ENCODE measurements at regions not wholly inside any gene's neighbourhood (a gene's known extent, or its start where the extent isn't known, plus 50 kb on each side); places are given as distances from the start of the nearest gene placed in this dataset.

- Histone ChIP-seq H3K4me1 (ENCODE audit: low read length) (no peaks in the 10 kb centered on the region), H3K4me2 (ENCODE audit: low read depth, low read length) (no peak overlapping the region), H4K20me1 (ENCODE audit: insufficient read depth, low read length) (no peaks in the 10 kb centered on the region), H3K9me3 (replicated peaks; ENCODE audit: insufficient read depth, low read length) (no peaks in the 10 kb centered on the region), H3K9me2 (replicated peaks; ENCODE audit: insufficient read depth, low read length) (no peaks in the 10 kb centered on the region), H2AFZ (ENCODE audit: low read length) (no peak overlapping the region), H3K27ac (ENCODE audit: low read length) (no peak overlapping the region), H3K36me3 (replicated peaks; ENCODE audit: insufficient read depth, low read length) (no peaks in the 10 kb centered on the region), H3F3A (ENCODE audit: insufficient read depth, low read length) (no peaks in the 10 kb centered on the region), H3K79me2 (ENCODE audit: low read length) (no peaks in the 10 kb centered on the region), H3K4me3 (ENCODE audit: low read length) (no peak overlapping the region), H3K9ac (ENCODE audit: low read length) (no peak overlapping the region), H3K27me3 (replicated peaks; ENCODE audit: insufficient read depth, low read length) (no peaks in the 10 kb centered on the region)
- TF ChIP-seq, protein P1, sequence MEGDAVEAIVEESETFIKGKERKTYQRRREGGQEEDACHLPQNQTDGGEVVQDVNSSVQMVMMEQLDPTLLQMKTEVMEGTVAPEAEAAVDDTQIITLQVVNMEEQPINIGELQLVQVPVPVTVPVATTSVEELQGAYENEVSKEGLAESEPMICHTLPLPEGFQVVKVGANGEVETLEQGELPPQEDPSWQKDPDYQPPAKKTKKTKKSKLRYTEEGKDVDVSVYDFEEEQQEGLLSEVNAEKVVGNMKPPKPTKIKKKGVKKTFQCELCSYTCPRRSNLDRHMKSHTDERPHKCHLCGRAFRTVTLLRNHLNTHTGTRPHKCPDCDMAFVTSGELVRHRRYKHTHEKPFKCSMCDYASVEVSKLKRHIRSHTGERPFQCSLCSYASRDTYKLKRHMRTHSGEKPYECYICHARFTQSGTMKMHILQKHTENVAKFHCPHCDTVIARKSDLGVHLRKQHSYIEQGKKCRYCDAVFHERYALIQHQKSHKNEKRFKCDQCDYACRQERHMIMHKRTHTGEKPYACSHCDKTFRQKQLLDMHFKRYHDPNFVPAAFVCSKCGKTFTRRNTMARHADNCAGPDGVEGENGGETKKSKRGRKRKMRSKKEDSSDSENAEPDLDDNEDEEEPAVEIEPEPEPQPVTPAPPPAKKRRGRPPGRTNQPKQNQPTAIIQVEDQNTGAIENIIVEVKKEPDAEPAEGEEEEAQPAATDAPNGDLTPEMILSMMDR (IDR thresholded peaks at IDR 0.05; ENCODE audit: low read length) = no peak
- no peak for TF ChIP-seq EZH2phosphoT487 (IDR thresholded peaks at IDR 0.05; ENCODE audit: low read length)
- no peak for TF ChIP-seq EZH2 (optimal IDR thresholded peaks at IDR 0.05; ENCODE audit: low read depth, low read length)
- no peak for DNase-seq
These were observed 390.0 kb downstream of the ARL4A start for GRCh38 chr7:13077466-13077865.

GRCh38 chr7:13078105-13078504 lies 390.7 kb downstream of the ARL4A start:
- no peaks in the 10 kb centered on the region for H3K27me3 ChIP-seq (replicated peaks; ENCODE audit: insufficient read depth, low read length)
- no peaks in the 10 kb centered on the region for H3K36me3 ChIP-seq (replicated peaks; ENCODE audit: insufficient read depth, low read length)
- no peaks in the 10 kb centered on the region for H3K79me2 ChIP-seq (ENCODE audit: low read length)
- DNase-seq = no peak
- H3K9me3 ChIP-seq (replicated peaks; ENCODE audit: insufficient read depth, low read length) = no peaks in the 10 kb centered on the region
- H3K4me3 ChIP-seq (ENCODE audit: low read length) = no peak overlapping the region
- no peak overlapping the region for H3K9ac ChIP-seq (ENCODE audit: low read length)
- no peaks in the 10 kb centered on the region for H3K9me2 ChIP-seq (replicated peaks; ENCODE audit: insufficient read depth, low read length)
- no peak overlapping the region for H3K27ac ChIP-seq (ENCODE audit: low read length)
- no peak overlapping the region for H2AFZ ChIP-seq (ENCODE audit: low read length)
- H3F3A ChIP-seq (ENCODE audit: insufficient read depth, low read length) = no peaks in the 10 kb centered on the region
- no peak overlapping the region for H3K4me2 ChIP-seq (ENCODE audit: low read depth, low read length)
- H3K4me1 ChIP-seq (ENCODE audit: low read length) = no peaks in the 10 kb centered on the region
- no peaks in the 10 kb centered on the region for H4K20me1 ChIP-seq (ENCODE audit: insufficient read depth, low read length)
- TF ChIP-seq EZH2 (optimal IDR thresholded peaks at IDR 0.05; ENCODE audit: low read depth, low read length) (no peak), EZH2phosphoT487 (IDR thresholded peaks at IDR 0.05; ENCODE audit: low read length) (no peak)
- TF ChIP-seq, protein P1 (IDR thresholded peaks at IDR 0.05; ENCODE audit: low read length) = no peak

GRCh38 chr7:13090959-13091358 lies 403.5 kb downstream of the ARL4A start:
- H3K9me3 ChIP-seq (replicated peaks; ENCODE audit: insufficient read depth, low read length) = no peaks in the 10 kb centered on the region
- no peak for TF ChIP-seq EZH2 (optimal IDR thresholded peaks at IDR 0.05; ENCODE audit: low read depth, low read length)
- TF ChIP-seq, protein P1 (IDR thresholded peaks at IDR 0.05; ENCODE audit: low read length) = no peak
- no peak for TF ChIP-seq EZH2phosphoT487 (IDR thresholded peaks at IDR 0.05; ENCODE audit: low read length)

More at GRCh38 chr7:13090959-13091358, 403.5 kb downstream of the ARL4A start:
- Histone ChIP-seq H3K36me3 (replicated peaks; ENCODE audit: insufficient read depth, low read length) (no peaks in the 10 kb centered on the region), H3K79me2 (ENCODE audit: low read length) (no peaks in the 10 kb centered on the region), H3K27ac (ENCODE audit: low read length) (no peak overlapping the region), H3K9ac (ENCODE audit: low read length) (no peak overlapping the region), H3K4me3 (ENCODE audit: low read length) (no peak overlapping the region), H3F3A (ENCODE audit: insufficient read depth, low read length) (no peaks in the 10 kb centered on the region), H3K9me2 (replicated peaks; ENCODE audit: insufficient read depth, low read length) (no peaks in the 10 kb centered on the region), H3K4me1 (ENCODE audit: low read length) (no peaks in the 10 kb centered on the region), H4K20me1 (ENCODE audit: insufficient read depth, low read length) (no peaks in the 10 kb centered on the region), H3K4me2 (ENCODE audit: low read depth, low read length) (no peak overlapping the region), H2AFZ (ENCODE audit: low read length) (no peak overlapping the region), H3K27me3 (replicated peaks; ENCODE audit: insufficient read depth, low read length) (no peaks in the 10 kb centered on the region)
- DNase-seq = no peak
